HG03039 (cell line): ENCODE measurements at regions not wholly inside any gene's neighbourhood (a gene's known extent, or its start where the extent isn't known, plus 50 kb on each side); places are given as distances from the start of the nearest gene placed in this dataset.

Experiments
- ATAC-seq: cut with Tn5 transposase; IDR thresholded peaks from one replicate; pipeline ENCODE4 v1.9.1; 2021; ENCODE audit warnings: mild to moderate bottlenecking, moderate library complexity; ENCODE audit not compliant: unreplicated experiment

DNA sequence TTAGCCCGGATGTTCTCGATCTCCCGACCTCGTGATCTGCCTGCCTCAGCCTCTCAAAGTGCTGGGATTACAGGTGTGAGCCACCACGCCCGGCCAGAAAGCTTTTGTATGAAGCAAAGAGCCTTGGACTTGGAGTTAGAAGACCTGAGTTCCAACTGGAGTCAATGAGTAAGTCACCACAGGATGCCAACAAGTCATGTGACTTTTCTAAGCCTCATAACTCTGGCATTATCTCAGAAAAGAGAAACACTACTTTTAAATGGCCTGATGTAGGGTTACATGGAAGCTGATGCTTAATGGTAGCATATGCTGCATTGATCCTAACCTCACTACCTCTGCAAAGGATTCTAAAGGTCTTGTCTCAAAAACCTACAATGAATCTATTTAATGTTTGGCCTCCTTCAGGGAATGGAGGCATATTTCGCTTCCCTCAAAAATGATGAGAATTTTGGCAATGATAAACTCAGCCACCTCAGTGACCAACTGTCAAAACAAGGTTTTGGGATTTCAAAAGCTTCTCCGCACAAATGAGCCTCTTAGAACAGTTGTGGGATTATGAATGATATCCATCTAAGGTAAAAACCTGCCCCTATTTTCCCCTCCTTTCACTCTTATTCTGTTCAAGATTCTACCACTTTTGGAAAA, 236.8 kb downstream of the ACTL7B start:
- ATAC-seq = no peak

DNA sequence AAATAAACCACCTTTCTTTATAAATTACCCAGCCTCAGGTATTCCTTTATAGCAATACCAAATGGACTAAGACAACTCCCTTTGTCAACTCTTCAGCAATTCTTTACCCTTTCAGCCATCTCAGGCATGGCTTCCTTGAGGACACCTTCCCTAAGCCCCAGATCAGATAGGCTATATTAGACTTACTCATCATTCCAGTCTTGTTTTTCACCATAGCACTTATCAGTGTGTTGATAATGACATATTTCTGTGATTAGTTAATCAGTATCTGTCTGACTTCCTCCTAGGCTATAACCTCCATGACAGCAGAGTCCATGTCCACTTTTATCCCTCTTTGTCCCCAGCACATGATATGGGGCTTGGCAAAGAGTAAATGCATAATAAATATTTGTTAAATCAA, 238.1 kb downstream of the ACTL7B start:
- ATAC-seq = no peak

DNA sequence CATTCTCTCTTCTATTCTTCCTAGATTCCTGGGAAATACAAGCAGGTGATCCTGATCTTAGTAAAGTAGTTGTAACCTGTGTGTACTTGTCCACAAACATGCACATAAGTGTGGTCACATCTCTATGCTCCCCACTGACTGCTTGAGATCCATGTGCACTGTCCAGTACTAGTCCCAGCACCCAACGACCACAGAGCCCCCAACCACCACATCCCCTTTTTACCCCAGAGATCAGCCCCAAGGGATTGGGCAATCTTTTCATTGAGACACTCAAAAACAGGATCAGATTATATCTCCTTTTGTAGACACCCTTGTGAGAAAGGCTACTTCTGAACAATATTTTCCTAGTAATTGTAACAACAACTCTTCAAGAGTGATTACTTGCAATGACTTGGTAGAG, 240.6 kb downstream of the ACTL7B start:
- no peak for ATAC-seq

DNA sequence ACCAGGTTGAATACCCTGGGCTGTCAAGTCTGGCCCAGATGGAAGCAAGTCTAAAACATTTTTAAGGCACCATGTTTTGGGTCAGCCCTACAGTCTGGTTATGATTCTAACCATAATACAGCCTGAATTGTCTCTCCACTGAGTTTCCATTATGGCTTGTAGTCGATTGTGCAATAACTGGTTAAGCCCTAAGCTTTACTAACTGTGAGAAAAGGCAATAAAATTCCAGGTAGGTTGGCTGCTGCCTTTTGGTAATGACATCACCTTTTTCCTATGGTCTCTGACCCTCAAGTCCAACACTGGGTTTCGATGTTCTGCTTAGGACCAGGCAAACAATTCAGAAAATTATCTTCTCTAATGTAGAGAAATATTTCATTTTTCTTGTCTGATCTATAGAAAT, 243.3 kb downstream of the ACTL7B start:
- no peak for ATAC-seq

DNA sequence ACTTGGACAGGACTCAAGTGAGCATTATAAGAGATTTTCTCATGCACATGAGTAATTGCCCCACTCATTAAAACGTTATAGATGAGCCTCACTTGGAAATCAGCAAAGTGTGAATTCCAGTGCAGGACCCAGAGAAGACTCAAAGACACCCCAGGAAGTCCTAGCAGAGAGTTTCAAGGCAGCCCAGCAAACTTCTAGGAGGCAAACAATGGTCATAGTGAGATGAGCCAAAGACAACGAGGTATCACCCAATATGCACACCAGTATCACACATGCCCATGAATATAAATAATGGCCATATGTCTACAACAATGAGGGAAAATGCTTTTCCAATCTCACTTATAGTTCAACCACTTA, 245.9 kb downstream of the ACTL7B start:
- no peak for ATAC-seq

DNA sequence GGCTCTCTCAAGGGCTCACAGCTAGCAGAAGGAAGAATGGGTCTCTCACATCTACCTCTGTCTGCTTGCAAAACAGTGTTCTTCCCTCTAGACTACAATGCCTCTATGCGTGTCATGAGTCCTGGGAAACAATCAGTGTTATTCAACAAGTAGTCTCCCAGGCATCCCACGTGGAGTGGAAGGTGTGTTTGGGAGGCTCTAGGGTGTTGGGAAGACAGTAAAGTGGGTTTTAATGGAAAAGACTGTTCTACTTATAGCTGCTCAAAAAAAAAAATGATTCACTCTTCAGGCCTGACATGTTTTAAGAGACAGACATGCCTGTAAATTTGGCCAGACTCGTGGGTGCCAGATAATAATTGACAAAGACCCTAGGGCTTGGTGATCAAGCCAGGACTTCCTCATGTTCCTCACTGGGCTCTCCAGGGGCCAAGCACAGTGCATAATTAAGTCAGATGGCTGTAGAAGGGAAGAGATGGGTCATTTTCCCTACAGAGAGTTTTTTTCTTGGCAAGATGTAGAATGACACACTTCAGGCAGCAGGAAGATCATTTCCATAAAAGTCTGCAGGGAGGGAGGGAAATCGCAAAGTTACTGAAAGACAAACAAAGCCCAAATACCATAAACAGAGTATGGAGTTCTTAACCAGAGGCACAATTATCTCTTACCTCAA, 246.4 kb downstream of the ACTL7B start:
- ATAC-seq = no peak

DNA sequence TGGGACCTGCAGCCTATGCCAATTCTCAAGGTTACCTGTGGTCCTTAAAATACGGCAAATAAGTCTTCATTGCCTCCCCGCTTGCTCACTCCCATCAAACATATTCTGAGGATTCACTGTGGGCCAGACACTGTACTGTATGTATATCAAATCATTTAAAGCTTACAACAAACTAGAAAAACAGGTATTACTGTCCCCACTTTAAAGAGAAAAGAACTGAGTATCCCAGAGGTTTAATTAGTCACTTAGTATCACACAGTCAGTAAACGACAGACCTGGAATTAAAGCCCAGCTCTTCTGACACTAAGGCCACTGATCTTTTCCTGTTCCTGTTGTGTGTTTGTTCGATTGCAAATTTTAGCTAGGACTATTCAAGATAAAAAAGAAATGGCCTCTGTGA, 248.2 kb downstream of the ACTL7B start:
- no peak for ATAC-seq

DNA sequence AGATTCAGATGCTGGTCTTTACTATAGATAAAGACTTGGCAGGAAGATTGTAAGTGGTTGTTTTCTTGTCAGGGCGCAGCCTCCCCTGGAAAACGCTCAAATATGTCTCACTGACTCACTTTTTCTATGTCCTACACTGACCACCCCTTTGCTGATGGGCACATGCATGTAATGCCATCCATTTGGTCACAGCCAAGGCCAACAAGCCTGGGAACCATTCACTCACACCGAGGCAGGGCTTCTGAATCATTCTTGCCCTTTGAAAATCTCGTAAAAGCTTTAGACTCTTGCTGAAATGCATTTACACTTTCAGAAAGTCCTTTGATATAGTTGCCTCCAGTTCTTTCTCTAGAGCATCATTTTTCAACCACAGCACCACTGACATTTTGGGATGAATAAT, 249.4 kb downstream of the ACTL7B start:
- no peak for ATAC-seq

DNA sequence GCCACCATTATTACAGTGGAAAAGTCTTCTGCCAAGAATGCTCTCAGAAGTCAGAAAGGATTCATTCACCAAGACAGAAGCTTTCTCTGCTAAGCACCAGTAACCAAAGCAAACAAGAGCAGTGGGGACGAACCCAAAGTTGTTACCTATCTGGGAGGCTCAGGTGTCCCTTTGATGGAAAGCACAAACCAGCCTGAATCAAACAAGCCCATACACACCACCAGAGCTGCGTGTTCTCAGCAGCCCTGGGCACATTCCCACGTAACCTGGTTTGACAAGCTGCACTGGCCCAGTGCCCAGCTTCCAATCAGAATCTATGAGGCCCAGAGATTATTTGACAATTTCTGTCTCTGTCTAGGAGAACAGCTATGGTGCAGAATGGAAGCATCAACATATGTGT, 252.6 kb downstream of the ACTL7B start:
- ATAC-seq = no peak

DNA sequence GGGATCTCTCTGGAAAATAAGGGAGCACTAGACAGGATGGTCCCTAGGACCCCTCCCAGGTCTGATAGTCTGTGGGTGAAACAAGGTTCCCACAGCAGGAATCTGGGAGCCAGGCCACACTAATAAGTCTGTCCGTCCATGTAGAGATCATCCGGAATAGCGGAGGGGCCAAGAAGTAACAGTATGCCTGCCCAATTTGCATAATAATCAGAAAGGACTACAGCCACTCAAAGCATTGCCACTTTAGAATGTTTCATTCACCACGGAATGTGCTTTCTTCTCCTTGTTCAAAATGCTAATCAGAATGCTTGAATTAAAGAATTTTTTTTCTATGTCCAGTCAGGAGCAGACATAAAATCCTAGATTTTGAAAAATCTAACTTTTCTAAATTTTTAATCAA, 254.9 kb downstream of the ACTL7B start:
- no peak for ATAC-seq

DNA sequence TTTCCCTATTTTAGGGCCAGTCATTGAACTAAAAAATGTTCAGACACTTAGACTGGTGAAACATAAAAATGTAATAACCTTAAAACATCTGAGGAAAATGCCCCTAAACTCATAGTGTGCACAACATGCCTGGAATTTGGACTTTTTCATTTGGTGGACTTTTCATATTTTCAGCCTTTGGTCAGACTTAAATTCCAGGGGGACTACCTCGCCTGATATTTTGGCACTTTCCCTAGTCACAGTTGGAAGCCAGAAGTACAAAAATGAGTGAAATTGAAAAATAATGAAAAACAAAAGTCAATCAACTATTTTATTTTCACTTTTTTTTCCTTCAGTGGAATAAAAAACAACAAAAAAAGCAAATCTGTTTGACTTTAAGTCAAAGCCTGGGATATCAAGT, 256.2 kb downstream of the ACTL7B start:
- ATAC-seq = no peak

DNA sequence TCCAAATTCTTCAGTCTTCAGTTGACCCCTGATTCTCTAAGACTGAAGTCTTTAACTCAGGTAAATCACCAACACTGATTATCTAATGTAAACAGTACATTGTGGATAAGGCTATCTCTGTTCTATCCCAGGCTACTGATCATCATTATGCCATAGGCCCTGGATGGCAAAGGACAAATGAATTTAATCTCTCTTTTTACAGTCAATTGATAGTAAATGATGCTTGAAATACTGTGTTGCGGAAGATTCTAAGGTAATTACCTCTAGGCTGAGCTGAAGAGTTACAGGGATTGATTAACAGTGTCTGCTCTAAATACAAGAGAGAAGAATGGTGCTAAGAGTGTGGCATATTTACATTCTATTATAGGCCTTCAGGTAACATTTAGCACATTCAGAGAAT, 264.7 kb downstream of the ACTL7B start:
- no peak for ATAC-seq

DNA sequence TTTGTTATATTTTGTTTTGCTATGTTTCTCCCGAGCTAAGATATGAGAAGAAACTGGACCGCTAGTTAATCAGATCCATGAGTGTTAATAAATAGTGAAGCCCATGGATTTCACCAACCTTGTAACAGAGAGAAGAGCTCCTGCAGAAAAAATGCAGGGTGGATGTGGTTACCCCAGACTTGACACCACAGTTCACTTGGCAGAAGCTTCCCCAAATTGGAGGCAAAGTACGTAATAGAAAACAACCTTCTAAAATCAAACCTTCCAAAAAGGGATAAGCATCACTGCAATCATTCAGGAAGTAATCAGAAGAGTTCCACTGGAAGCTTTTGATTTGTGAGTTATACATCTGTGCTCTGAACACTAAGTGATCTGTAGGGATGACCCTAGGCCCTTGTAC, 267.5 kb downstream of the ACTL7B start:
- no peak for ATAC-seq

DNA sequence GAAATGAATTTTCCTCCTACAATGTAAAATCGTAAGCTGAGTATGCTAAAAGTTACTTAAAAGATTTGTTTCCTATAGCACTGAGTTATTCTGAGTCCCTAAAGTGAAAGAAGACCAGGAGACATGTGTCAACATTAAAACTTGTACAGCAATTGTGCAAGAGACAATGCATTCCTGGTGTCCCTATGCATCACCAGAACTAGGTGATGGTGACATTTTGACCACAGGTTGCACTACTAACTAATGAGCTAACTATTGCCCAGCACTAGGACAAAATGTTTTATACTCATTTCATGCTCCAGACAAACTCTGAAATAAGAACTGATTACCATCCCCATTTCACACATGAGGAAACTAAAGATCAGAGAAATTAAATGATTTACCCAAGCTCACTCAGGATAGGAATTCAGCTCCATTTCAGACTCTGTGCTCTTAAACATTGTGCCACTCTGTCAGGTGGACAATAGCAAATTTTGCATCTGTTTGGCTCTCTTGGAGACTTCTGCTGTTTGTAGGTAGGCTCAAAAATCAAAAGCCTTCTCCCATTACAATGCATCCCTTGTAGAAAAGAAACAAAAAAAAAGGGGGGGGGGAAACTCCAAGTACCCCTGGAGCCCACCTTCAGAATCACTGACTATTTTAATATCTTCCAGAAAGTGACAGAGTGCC, 269.2 kb downstream of the ACTL7B start:
- no peak for ATAC-seq

DNA sequence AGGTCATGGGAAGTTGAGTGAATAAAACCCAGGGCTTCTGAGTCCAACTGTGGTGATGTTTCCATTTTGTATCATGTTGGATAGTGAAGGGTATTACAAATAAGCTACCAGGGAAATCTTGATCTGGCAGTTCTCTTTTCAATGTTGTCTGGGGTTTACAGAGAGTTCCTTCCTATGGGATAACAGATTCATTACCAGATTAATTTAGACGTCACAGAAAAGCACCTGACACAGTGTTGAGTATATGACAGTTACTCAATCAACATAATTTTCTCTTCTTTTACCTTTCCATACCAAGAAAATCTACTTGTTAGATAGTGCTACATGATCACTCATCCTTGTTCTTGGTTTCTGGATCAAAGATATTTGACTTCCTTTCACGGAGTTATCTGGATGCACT, 270.9 kb downstream of the ACTL7B start:
- no peak for ATAC-seq

DNA sequence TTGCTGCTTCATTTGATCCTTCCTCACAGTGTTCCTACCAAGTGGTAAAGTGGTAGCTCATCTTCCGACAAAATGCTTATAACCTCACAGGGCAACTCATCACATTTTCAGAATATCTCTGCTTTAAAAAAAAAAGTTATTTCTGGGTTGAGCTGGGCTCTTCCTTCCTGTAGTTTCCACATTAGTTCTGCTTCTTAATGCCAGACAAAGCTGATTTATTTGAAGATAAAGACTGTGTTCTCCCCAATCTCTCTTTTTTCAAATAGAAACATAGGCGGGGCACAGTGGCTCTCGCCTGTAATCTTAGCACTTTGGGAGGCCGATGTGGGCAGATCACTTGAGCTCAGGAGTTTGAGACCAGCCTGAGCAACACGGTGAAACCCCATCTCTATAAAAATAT, 273.1 kb downstream of the ACTL7B start:
- ATAC-seq = no peak

DNA sequence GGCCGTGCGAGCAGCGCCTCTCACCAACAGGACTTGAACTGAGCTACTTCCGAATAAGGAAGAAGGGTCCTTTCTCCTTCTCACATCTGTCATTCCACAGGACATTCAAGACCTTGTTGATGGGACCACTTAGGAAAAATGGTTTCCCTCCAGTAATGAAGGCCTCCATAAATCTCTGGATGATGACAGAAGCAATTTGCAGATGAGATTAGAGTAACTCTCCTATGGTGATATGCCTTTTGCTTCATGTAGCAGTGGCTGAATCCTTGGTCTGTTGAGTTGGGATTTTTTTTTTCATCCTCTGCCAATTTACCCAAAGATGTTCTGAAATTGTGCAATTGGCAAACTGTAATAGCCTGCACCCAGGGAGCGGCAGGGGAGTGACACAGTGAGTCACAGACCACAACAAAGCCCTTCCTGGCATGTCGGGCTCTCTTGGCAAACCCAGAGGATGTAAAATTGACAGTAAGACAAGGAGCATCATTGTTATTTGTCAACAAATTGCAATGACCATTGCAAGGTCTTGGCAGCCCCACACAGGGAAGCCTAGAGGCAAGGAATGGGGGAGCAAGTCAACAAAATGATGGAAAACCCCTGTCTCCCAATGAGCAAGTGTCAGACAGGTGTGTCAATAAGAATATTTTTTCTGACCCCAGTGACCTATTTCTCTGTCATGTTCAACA, 275.9 kb downstream of the ACTL7B start:
- no peak for ATAC-seq

DNA sequence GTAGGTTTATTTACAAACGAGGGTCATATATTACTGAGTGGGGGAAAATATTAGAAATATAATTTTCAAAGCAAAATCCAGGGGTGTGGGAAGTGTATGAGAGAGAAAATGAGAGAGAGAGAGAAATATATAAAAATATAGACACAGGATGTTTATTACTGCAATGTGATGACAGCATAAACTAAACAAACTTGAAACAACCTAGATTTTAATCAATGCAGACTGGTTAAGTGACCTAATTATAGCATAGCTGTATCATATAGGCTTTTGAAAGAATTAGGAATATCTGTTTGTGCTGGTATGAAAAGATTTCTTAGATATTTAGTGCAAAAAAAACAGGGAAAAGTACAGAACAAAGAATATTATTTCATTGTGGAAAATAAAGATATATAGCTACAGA, 280.5 kb downstream of the ACTL7B start:
- ATAC-seq = no peak

DNA sequence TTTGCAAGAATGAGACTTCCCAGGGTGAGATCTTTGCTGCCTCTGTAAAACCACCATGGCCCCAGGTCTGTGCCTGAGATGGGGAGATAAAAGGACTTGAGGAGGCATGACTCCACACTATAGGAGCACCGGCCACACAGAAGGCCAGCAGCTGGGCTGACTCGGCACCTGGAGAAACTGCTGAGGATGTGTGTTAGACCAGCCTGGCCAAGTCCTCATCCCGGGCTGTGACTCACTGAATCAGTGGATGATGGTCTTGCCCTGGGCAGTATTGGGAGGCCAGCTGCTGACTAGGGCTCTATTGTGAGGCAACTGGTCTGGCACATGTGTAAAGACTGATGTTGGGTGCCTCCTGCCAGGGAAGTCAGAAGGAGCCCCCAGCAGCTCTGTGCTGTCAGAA, 286.2 kb downstream of the ACTL7B start:
- no peak for ATAC-seq

DNA sequence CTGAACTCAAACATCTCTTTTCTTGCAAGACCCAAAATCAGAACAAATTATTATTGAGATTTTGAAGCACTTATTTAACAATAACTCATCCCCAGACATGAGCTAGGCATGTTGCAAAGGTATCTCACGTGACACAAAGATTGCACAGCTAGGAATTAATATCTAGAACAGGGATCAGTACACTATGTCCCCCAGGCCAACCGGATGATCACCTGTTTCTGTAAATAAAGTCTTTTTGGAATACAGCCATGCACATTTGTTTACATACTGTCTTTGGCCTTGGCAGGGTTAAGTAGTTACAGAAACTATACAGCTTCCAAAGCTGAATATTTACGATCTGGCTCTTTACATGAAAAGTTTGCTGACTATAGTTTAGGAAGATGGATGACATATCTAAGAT, 287.7 kb downstream of the ACTL7B start:
- no peak for ATAC-seq

DNA sequence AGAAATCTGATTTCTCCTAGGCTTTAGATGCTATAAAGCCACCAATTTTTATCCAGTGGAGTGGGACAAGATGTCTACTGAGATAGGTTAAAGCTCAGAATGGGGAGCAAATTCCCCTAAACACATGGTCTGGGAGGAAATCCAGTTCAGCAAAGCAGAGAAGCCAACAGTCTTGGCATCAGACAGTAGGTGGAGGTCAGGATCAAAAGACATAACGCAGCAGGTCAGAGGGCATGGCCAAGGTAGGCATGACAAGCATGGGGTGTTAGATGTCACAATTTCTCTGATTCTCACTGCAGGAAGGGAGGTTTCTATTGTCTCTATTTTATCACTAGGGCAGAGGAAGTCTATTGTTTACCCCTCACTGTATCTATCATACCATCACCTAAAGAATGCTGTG, 288.2 kb downstream of the ACTL7B start:
- no peak for ATAC-seq
